Central memory CD4-positive, alpha-beta T cell (primary cell): ENCODE measurements at regions not wholly inside any gene's neighbourhood (a gene's known extent, or its start where the extent isn't known, plus 50 kb on each side); places are given as distances from the start of the nearest gene placed in this dataset.

Experiments
- DNase-seq: peaks from one replicate; pipeline ENCODE4 v3.0.0; 2022

DNA sequence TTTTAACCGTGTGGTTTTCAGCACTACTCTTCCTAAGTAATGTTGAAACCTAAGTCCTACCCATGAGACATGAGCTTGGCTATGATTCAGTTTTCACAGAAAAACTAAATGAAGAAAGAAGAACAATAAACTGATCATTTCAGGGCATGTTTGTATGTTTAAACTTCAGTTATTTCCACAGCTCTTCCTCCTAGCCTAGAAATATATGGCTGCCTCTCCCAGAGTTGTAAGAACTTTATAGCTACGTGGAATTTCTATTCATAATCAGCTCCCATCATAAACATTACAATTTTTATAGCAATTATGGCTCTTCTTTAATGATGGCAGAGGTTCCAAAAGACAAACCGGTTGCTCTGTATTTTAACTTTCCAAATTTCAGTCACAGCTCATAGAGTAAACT lies 314.7 kb upstream of the ADAMTSL1 start:
- no peak for DNase-seq

DNA sequence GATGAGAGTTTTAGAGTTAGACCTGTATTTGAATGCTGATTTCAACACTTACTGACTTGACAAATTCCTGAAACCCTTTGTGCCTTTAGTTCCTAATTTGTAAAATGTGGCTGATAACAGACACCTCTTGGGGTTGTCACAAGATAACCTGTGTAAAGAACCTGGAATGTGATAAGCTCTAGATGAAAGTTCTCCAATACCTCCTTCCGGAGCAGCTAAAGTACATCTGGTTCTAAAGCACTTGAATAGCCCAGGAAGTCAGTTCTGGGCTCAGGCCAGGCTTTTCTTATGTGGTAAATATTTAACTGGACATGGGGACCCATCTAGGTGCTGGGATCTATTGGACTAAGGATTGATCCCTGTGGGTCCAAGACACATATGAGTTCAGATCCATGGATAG lies 310.8 kb upstream of the ADAMTSL1 start:
- no peak for DNase-seq

DNA sequence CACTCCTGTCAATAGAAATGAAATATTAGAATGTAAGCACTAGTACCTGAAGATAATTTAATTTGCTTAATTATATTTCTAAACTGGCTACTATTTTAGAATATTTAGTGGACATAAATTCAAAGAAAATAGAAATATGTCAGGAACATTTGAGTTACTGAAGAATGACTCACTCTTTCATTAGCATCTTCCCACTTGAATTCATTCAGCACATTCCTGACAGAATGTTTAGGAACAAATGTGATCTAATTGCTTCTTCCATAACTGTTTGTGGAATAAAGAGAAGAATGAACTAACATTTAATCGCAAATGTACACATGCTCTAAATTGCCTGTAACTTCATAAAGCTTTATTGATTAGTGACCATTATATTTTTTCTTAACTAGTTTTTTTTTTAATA lies 306.2 kb upstream of the ADAMTSL1 start:
- no peak for DNase-seq

DNA sequence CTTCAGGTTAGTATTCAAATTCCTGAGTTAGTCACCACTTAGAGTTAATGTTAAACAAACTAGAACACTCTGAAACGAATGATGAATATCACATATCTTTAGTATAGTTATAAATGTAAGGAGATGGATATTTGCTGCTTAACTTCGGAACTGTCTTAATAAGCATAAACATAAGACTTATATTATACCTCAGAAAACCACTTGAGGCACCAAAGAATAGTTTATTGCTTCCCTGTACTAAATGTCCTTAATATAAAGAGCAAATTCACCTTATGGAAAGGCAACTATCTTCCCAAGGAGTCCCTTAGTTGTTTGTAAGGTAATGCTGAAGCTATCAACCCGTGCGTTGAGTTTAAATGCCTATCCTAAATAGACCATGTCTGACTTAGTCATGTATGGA lies 300.0 kb upstream of the ADAMTSL1 start:
- DNase-seq = no peak

DNA sequence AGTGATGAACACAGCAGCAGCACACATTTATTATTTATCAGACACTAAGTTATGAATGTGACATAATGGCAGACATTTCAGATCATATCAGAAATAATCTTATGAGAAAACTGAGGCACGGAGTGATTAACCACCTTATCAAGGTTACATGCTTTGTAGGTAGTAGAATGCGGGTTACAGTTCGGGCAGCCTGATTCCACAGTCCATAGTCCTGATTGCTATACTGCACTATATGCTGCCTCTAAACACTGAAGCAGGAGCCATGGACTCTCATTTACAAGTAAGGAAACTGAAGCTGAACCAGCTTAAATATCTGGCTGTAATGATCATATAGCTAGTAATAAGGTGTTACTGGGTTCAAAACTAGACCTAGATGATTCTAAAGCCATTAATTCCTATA lies 291.3 kb upstream of the ADAMTSL1 start:
- DNase-seq = no peak

DNA sequence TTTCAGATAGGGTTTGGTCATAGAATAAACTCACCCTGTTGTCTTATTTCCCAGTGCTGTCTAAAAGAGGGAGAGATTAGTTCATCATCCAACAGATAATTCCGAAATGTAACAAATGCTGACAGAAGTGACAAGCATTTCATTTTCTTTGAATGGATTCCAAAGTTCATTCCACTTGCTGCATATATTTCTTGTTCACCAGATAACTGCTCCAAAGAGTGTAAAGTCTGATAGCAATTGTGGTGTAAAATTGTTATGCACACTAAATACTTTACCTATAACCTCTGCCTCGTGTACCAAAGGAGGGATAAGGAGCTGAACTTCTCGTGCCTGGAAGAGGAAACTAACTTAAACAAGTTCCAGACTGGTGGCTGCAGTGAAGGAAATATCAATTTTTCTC lies 290.0 kb upstream of the ADAMTSL1 start:
- no peak for DNase-seq

DNA sequence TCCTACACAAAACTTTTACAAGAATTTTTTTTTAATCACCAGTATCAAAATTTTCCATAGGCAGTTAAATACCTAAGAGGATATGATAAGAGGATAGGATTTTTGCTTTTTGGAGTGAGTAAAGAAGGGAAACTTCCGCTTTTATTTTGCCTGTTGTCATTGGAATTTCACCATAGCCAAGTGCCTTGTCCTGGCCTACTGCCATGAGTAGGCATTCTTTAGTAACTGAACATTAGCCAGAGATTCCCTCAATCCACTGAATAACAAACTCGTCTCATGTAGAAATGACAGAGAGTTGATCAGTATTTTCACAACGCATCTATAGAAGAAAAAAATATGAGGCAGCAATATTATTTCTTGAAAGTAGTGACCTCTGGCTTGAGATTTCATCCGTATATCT lies 289.6 kb upstream of the ADAMTSL1 start:
- DNase-seq = no peak

DNA sequence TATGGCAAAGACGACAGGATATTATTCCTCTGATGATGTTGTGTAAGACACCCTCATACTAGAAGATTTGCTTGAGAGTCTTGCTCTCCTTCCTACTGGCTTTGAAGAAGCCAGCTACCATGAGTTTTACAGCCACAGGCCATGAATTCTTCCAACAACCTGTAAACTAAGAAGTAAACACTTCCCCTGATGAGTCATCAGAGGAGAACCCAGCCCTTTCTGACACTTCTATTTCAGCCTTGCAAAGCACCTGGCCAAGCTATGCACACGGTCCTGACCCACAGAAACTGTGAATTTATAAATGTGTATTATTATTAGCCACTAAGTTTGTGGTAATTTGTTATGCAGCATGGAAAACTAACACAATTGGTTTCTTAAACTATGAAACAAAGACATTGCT lies 288.8 kb upstream of the ADAMTSL1 start:
- no peak for DNase-seq

DNA sequence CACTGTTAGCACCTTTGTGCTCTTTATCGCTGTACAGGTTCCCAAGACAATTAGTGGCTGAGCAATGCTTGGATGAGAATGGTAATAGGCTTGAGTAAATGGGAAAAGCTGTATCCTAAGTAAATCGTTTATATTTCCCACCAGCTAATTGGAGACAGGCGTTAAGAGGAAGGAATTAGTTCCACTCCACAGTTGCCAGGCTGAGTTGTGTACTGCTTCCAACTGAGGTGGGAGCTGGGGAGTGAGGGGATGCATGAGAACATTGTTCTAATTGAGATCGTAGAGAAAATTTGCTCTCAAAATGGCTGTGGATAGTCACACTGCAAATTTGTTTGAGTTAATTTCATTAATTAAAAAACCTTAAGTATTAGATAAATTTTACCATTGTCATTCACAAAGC lies 285.0 kb upstream of the ADAMTSL1 start:
- no peak for DNase-seq

DNA sequence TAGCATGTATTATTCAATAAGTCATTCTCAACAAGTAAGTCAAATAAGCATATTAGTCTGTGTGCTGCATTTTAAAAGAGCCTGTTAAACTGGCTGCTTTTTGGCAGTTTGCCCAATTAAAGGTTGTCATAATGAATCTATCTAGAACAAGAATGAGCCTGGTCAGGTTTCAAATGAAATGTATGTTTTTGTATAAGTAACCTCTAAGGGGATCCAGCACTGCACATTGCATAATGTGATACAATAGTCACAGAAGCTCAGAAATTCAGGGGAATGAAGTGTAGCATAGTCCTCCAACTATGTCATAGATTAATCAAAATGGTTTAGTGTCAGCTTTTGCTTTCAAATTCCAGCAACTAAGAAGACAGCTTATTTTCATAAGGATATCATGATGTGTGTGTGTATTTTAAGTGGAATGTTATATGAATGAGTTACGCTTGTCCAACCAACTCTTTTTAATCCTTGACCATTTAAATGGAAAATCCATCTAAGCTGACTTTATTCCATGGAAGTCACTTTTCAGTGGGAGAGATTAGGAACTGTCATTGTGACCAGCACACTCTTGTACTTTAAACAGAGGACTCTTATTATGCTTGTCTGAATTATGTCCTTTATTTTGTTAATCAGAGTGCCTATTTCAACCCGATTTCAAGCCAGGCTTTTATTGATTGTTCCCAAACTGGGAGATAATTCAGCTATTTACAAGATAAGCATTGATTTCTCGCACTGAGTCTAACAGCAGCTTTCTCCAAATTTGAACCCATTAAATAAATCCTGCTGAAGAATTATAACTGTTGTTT lies 283.9 kb upstream of the ADAMTSL1 start:
- no peak for DNase-seq

DNA sequence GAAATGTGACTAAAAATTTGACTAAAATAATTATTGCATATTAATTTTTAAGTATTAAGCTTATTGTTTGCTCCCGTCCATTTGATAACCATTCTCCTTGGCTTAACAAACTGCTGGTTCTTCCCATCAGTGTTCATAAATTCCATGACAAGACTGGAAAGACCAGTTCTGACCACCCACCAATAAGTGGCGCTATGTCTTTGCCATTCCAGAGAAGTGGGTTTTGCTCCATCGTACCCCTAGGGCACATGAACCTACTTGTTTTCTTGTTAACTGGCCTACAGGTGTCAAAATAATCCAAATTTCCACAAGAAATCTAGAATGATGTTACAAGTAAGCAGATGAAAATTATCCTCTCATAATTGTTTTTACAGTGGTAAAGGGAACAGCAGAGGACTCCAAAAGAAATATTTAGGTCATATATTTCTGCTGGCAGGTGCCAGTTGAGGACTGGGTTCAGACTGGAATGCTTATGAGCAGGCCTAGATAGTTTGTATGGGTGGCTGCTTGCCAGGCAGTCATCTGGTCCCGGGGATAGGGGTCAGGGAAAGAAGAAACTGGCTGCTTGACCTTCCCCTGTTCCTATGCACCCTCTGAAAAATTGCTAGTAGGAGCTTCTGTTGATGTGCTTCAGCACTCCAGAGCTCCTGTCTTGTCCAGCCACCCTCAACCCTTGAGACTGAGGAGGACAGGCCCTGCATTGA lies 283.1 kb upstream of the ADAMTSL1 start:
- DNase-seq = no peak

DNA sequence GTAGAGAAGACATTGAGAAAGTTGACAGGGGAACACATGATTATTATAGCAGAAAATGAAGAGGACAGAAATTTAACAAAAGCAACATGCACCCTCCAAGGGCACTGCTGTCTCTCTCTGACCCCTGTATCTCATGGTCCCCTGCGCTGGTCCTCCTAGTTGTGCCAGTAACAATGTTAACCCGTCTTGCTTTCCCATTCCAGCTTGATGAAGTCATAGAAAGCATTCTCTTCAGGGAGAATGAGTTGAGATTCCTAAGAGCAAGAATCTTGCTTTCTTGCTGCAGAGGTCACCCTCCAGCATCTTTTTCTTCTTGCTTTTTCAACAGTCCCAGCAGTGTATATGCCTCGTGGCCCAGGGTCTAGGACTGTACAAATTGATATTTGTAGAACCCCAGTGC lies 279.6 kb upstream of the ADAMTSL1 start:
- DNase-seq = no peak

DNA sequence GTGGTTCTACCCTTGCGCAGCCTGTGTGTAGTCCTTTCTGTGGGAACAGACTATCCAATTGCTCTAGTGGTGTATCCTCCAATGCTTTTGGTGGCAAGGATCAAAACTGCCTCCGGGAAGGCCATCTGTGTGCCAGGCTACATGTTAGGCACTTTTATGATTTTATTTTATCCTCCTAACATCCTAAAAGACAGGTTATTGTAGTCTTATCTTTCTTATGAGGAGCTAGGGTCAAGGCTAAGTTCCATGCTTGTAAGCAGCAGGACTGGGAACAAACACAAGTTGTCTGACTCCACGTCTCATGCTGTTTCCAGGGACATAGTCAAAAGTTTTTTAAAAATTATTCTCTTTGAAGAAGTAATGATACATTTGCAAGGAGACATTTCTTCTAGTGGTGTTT lies 278.7 kb upstream of the ADAMTSL1 start:
- no peak for DNase-seq

DNA sequence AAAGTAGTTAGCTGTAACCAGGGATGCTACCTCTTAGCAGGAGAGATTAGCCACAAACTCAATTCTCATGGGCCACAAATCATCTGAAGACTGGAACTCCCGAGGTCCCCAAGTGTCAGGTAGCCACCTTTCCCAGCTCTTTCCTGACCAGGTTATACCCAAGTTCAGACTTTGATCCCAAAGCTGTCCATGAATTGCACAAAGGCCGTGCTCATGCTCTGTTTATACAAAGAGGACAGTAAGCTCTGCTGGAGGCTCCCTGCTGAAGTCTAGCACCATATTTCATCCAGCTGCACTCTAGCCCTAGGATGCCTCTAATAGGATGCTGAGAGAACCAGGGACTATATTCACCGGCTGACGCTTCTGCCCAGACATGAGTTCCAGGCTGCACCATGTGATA lies 271.0 kb upstream of the ADAMTSL1 start:
- no peak for DNase-seq

DNA sequence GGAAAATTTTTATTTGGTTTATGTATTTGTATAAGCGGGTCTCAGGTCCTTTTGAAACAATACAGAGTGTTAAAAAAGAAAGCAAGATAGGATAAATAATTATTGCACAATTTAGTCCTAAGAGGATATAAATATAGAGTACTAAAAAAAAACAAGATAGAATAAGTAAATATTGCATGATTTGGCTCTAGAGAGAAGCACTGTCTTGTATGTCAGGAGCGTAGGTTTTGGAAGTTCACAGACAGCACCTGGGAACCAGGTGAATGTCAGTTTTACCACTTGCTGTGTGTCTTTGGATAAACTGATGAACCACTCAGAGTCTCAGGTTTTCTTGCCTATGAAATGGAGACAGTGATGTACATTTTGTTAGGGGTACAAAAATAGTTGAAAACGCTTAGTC lies 266.2 kb upstream of the ADAMTSL1 start:
- DNase-seq = no peak

DNA sequence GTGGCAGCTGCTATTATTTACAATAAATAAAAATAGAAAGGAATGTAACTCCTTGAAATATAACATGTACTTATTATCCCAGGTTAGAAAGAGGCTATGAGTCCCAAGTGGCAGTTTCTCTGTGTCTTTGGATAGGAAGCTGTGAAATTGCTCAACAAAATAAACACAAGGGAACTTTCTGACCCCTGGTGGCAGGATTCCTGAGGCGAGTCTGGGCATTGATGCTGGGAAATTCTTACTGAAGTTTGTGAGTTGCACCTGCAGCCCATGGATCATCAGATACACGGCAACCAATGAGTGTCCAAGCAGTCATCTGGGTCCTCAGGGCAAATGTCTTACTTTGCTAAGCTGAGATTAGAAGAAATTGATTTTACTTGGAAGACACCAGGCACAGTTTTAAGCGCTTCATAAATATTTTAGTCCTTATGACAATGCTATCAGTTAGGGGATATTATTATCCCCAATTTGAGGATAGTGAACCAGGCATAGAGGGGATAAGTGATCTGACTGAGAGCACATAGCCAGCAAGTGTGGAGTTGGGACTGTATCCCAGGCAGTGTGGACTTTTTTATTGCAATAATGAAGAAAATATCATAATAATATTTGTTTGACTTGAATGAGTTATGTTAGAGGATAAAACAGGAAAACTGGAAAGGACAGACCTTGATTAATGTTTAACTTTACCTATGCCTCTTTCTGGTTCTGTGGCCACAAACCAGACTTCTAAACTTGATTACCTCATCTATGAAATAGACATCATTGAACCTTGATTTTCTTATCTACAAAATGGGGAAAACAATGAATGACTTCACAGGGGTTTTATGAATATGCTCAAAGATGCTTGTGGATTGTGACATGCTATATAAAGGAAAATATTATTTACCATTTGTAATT lies 265.5 kb upstream of the ADAMTSL1 start:
- no peak for DNase-seq

DNA sequence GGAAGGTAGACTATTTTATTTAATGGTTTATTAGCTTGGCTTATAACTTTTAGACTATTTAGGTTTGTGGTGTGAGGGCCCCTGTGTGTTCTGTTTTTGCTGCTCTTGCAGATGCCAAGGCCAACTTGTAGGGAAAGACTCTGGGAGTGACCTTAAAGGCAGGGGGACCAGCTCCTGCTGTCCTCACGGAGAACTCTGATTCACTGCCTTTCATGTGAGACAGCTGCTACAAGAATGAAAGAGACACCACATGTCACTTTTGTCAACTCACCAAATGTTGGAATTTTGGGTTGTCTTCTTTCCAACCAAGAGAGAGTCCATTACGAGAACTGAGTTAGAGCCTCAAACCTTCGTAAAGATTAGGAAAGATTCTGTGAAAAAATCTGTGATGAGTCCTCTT lies 258.3 kb upstream of the ADAMTSL1 start:
- no peak for DNase-seq

DNA sequence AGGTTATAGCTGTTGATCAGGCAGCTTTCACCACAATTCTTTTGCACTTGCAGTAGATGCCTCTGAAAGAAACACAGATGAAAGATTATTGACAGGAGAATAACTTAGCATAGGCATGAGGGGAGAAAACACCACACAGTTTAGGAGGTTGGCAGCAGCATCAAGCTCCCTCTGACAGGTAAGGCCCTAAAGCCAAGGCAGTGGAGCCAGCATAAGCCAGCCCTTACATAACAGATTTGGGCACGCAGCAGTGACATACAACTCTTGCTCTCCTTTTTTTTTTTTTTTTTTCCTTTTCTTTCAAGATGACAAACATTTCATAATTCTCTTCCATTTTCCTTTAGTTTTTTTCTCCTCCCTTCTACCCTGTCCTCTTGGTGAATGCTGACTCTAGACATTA lies 257.6 kb upstream of the ADAMTSL1 start:
- DNase-seq = no peak

DNA sequence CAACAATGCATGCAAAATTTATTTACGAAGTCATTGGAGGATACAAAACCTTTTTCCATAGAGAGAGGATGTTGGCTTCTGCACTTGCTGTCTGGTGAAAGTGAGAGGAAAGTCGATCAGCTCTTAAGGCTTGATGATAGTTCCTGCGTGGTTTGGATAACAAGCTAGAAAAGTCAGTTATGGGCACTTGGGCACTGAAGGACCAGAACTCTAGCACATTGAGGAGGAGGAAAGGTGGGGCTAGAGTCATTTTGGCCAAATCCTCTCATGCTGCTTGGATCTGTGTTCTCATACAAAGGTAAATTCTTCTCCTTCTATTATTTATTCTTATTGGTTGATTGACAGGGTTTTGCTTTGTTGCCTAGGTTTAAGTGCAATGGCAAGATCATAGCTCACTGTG lies 245.9 kb upstream of the ADAMTSL1 start:
- DNase-seq = no peak

DNA sequence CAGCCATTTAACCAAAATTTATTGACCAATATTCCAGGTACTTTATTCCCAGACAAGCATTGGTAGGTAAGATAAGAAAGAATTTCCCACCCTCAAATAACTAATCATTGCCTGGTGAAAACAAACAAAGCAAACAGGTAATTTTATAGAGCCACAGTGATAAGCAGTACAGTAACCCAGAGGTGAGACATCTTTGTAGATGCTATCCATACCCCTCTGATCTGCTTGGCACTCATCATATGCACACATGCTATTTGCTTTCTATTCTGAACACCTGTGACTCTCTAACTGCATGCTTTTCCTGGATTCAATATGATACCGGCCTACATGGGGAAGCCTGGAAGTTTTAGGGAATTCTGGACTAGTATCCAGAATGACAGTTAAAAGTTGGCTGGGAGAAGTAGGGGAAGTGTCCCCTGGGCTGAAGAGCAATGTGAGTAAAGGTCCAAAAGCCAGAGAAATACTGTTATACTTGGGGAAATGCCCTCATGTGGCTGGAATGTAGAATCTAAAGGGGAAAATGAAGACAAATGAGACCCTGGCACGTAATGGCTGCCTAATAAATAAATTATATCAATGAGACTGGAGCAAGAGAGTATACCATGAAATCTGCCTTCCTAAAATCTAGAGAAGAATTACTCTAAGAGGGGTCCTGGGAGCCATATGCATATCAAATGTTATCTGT lies 243.8 kb upstream of the ADAMTSL1 start:
- DNase-seq = no peak

DNA sequence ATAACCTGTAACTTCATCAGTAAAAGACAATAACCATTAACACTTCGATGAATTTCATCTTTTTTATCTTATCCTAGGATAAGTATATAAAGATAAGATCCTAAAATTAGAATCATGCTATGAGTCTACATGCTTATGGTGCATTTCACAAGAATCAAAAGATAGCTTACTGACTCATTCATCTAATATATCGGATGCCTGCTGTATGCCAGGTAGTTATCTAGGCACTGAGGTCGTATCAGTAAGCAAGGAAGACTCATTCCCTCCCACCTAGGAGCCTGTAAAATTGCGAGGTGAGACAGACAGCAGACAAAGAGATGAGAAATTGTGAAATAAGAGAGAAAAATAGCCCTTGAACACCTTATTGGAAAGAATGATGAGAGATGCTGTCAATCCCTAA lies 240.6 kb upstream of the ADAMTSL1 start:
- no peak for DNase-seq

DNA sequence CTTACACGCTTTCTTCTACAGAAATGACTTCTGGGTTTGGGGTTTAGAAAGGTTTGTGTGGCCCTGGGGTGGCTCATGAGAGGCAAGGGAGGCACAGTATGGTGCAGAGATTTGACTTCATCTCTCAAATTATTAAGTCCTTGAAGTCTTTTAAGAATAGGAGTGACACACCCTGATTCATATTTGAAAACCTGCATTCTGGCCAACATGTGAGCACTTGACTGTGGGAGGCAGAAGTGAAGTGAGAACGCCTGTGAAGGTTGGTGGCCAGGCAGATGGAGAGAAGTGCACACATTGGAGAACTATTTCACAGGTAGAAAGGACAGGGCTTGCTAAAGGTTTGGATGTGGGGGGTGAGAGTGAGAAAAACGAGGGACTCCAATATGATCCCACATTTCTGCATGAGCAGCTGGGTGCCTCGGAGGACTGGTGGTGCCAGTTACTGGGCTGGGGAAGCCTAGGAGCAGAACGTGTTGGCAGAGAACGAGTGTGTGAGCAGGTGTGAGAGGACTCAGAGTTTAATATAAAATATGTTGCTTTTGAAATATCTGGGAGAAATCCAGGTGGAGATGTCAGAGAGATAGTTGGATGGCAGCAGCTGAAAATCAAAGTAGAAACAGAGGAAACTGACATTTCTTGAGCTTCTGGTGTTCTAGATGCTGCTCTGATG lies 240.0 kb upstream of the ADAMTSL1 start:
- no peak for DNase-seq
